H1 (cell line): ENCODE measurements at regions not wholly inside any gene's neighbourhood (a gene's known extent, or its start where the extent isn't known, plus 50 kb on each side); places are given as distances from the start of the nearest gene placed in this dataset.

Experiments
- CEBPB ChIP-seq: IDR thresholded peaks from 2 replicates; pipeline ENCODE4 v1.6.1; 2012; ENCODE audit warnings: low read depth, low read length
- EGR1 ChIP-seq: IDR thresholded peaks from 2 replicates; pipeline ENCODE4 v1.6.1; 2011; ENCODE audit warnings: low read depth, low read length, borderline replicate concordance
- EP300 ChIP-seq, 2 experiments: IDR thresholded peaks; 1 replicate in 1 of 2; 2 replicates in 1 of 2; pipeline ENCODE4 v1.6.1; 2011 to 2012; ENCODE audit warnings: low read depth in 2 of 2, low read length in 2 of 2, mild to moderate bottlenecking in 2 of 2, borderline replicate concordance in 1 of 2, inconsistent platforms in 1 of 2, moderate library complexity in 1 of 2
- EZH2 ChIP-seq: fragments of 200-600 bp; sonication (generic); IDR thresholded peaks from 2 replicates; pipeline ENCODE4 v1.7.1; 2012; ENCODE audit warnings: low read depth, mild to moderate bottlenecking, moderate library complexity, low read length, inconsistent platforms; ENCODE audit not compliant: severe bottlenecking
- HDAC6 ChIP-seq: IDR thresholded peaks from one replicate; pipeline ENCODE4 v1.7.1; 2012; ENCODE audit warnings: low read depth, mild to moderate bottlenecking, inconsistent platforms, low read length, moderate library complexity
- KDM5A ChIP-seq: fragments of 200-600 bp; IDR thresholded peaks from 2 replicates; pipeline ENCODE4 v1.7.1; 2012; ENCODE audit warnings: mild to moderate bottlenecking, low read length, inconsistent platforms, mixed read lengths
- POLR2A ChIP-seq, 2 experiments: IDR thresholded peaks; 1 replicate in 1 of 2; 2 replicates in 1 of 2; pipeline ENCODE4 v1.6.1; 2011; ENCODE audit warnings: low read depth in 2 of 2, low read length in 2 of 2, mild to moderate bottlenecking in 2 of 2; ENCODE audit errors: control extremely low read depth in 1 of 2
- POLR2AphosphoS5 ChIP-seq: IDR thresholded peaks from 2 replicates; pipeline ENCODE4 v1.6.1; 2011; ENCODE audit warnings: low read depth, low read length
- RFX5 ChIP-seq: IDR thresholded peaks from 2 replicates; pipeline ENCODE4 v1.6.1; 2011; ENCODE audit warnings: low read depth, low read length, improper control_type of control experiment, borderline replicate concordance
- SIN3A ChIP-seq, 2 experiments: IDR thresholded peaks in 1 of 2; conservative IDR thresholded peaks in 1 of 2; 2 replicates each; pipeline ENCODE4 v1.6.1; 2011 to 2012; ENCODE audit warnings: low read length in 2 of 2, improper control_type of control experiment in 1 of 2, low read depth in 1 of 2, mild to moderate bottlenecking in 1 of 2
- SP1 ChIP-seq: IDR thresholded peaks from 2 replicates; pipeline ENCODE4 v1.6.1; 2011; ENCODE audit warnings: low read depth, low read length
- TAF1 ChIP-seq: IDR thresholded peaks from 2 replicates; pipeline ENCODE4 v1.6.1; 2011; ENCODE audit warnings: mild to moderate bottlenecking, low read depth, low read length
- TF ChIP-seq, protein P1 (sequence below), 3 experiments: IDR thresholded peaks; 1 replicate in 2 of 3; 2 replicates in 1 of 3; pipeline versions ENCODE4 v1.5.1 to v1.6.1; 2011; ENCODE audit warnings: low read length in 3 of 3, mild to moderate bottlenecking in 3 of 3, inconsistent platforms in 2 of 3, low read depth in 1 of 3, moderate library complexity in 1 of 3; ENCODE audit not compliant: insufficient read depth in 1 of 3; ENCODE audit errors: control extremely low read depth in 1 of 3

DNA sequence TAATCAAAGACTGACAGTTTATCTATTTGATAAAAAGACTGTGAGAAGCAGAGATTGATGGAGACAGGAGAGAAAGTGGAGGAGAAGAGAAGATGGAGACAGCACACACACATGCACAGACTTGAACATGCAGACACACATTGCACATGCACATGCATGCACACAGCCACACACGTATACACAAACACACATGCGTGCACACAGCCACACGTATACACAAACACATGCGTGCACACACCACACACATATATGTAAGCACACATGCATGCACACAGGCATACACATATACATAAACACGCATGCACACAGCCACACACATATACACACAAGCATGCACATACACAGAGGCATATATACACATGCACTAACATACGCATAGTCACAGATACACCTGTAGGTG lies 313.4 kb downstream of the HAPSTR1 start:
- TF ChIP-seq POLR2A (IDR thresholded peaks at IDR 0.05; ENCODE audit: control extremely low read depth in 1 of 2, low read depth in 2 of 2, low read length in 2 of 2) (no peak), HDAC6 (no peak), EP300 (IDR thresholded peaks at IDR 0.05; ENCODE audit: borderline replicate concordance in 1 of 2, low read depth in 2 of 2, low read length in 2 of 2) (no peak), SP1 (no peak), CEBPB (no peak), EZH2 (no peak), KDM5A (no peak), EGR1 (no peak), POLR2AphosphoS5 (no peak), TAF1 (no peak), SIN3A (conservative IDR thresholded peaks at IDR 0.05 in 1 of 2, IDR thresholded peaks at IDR 0.05 in 1 of 2; ENCODE audit: low read depth in 1 of 2, low read length in 2 of 2) (no peak), RFX5 (no peak)
- TF ChIP-seq, protein P1, sequence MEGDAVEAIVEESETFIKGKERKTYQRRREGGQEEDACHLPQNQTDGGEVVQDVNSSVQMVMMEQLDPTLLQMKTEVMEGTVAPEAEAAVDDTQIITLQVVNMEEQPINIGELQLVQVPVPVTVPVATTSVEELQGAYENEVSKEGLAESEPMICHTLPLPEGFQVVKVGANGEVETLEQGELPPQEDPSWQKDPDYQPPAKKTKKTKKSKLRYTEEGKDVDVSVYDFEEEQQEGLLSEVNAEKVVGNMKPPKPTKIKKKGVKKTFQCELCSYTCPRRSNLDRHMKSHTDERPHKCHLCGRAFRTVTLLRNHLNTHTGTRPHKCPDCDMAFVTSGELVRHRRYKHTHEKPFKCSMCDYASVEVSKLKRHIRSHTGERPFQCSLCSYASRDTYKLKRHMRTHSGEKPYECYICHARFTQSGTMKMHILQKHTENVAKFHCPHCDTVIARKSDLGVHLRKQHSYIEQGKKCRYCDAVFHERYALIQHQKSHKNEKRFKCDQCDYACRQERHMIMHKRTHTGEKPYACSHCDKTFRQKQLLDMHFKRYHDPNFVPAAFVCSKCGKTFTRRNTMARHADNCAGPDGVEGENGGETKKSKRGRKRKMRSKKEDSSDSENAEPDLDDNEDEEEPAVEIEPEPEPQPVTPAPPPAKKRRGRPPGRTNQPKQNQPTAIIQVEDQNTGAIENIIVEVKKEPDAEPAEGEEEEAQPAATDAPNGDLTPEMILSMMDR (IDR thresholded peaks at IDR 0.05; ENCODE audit: control extremely low read depth in 1 of 3, insufficient read depth in 1 of 3, low read depth in 1 of 3, low read length in 3 of 3), result no peak
